ENCODE measurements at regions not wholly inside any gene's neighbourhood (a gene's known extent, or its start where the extent isn't known, plus 50 kb on each side); places are given as distances from the start of the nearest gene placed in this dataset.

- peaks cover 0 to 4% (median 0%) of the 10 kb centered on the region in 9 donors for H3K9me3 Mint-ChIP-seq
- no peak overlapping the region for H3K4me3 Mint-ChIP-seq
- no peak for ATAC-seq
- no peak for DNase-seq
- POLR2A ChIA-PET: no interaction called here
- H3K4me1 Mint-ChIP-seq: peaks cover 0 to 7% (median 1%) of the 10 kb centered on the region in 4 donors
- H3K27me3 Mint-ChIP-seq: peaks cover 0 to 18% (median 9%) of the 10 kb centered on the region in 5 donors
- no peak overlapping the region for H3K27ac Mint-ChIP-seq
- no peaks in the 10 kb centered on the region for H3K36me3 Mint-ChIP-seq
Observed at GRCh38 chr3:40768536-40768935, 243.8 kb downstream of the ZNF621 start.

- peaks cover 0 to 6% (median 1%) of the 10 kb centered on the region in 4 donors for H3K4me1 Mint-ChIP-seq
- no peaks in the 10 kb centered on the region for H3K9me3 Mint-ChIP-seq
- DNase-seq (no peak), ATAC-seq (no peak)
- peak overlapping the region in 1 of 10 donors; percentile 20 for H3K27ac Mint-ChIP-seq
- no peak overlapping the region for H3K4me3 Mint-ChIP-seq
- peaks cover 0 to 18% (median 10%) of the 10 kb centered on the region in 5 donors for H3K27me3 Mint-ChIP-seq
- no peaks in the 10 kb centered on the region for H3K36me3 Mint-ChIP-seq
- POLR2A ChIA-PET: no interaction called here
Observed at GRCh38 chr3:40770061-40770460, 245.3 kb downstream of the ZNF621 start.

GRCh38 chr3:40771112-40771511, 246.4 kb downstream of the ZNF621 start:
- Mint-ChIP-seq H3K27ac (no peak overlapping the region), H3K36me3 (no peaks in the 10 kb centered on the region), H3K27me3 (peaks cover 0 to 21% (median 10%) of the 10 kb centered on the region in 5 donors), H3K4me3 (no peak overlapping the region), H3K4me1 (peaks cover 0 to 6% (median 1%) of the 10 kb centered on the region in 4 donors), H3K9me3 (no peaks in the 10 kb centered on the region)
- no peak for ATAC-seq
- no peak for DNase-seq
- POLR2A ChIA-PET: no interaction called here

GRCh38 chr3:40779039-40779438, 254.3 kb downstream of the ZNF621 start:
- H3K27ac Mint-ChIP-seq: no peak overlapping the region
- POLR2A ChIA-PET: no interaction called here
- no peaks in the 10 kb centered on the region for H3K4me1 Mint-ChIP-seq
- no peaks in the 10 kb centered on the region for H3K9me3 Mint-ChIP-seq
- H3K36me3 Mint-ChIP-seq: no peaks in the 10 kb centered on the region
- H3K4me3 Mint-ChIP-seq: no peak overlapping the region
- H3K27me3 Mint-ChIP-seq: peaks cover 2 to 30% (median 8%) of the 10 kb centered on the region in 5 donors
- no peak for ATAC-seq
- DNase-seq: no peak

- H3K27ac Mint-ChIP-seq: no peak overlapping the region
- no peaks in the 10 kb centered on the region for H3K36me3 Mint-ChIP-seq
- DNase-seq (no peak), ATAC-seq (no peak)
- peaks cover 0 to 2% (median 0%) of the 10 kb centered on the region in 9 donors for H3K9me3 Mint-ChIP-seq
- H3K4me3 Mint-ChIP-seq: no peak overlapping the region
- H3K27me3 Mint-ChIP-seq: peaks cover 2 to 44% (median 10%) of the 10 kb centered on the region in 5 donors
- H3K4me1 Mint-ChIP-seq: no peaks in the 10 kb centered on the region
- POLR2A ChIA-PET: no interaction called here
Observed at GRCh38 chr3:40780291-40780924, 255.6 kb downstream of the ZNF621 start.

GRCh38 chr3:40780925-40781406, 256.2 kb downstream of the ZNF621 start:
- H3K4me1 Mint-ChIP-seq: no peaks in the 10 kb centered on the region
- DNase-seq (no peak), ATAC-seq (no peak)
- peaks cover 3 to 49% (median 15%) of the 10 kb centered on the region in 5 donors for H3K27me3 Mint-ChIP-seq
- H3K27ac Mint-ChIP-seq: no peak overlapping the region
- peaks cover 0 to 8% (median 0%) of the 10 kb centered on the region in 9 donors for H3K9me3 Mint-ChIP-seq
- H3K36me3 Mint-ChIP-seq: no peaks in the 10 kb centered on the region
- no peak overlapping the region for H3K4me3 Mint-ChIP-seq
- POLR2A ChIA-PET: no interaction called here

- H3K9me3 Mint-ChIP-seq: peaks cover 0 to 20% (median 4%) of the 10 kb centered on the region in 9 donors
- H3K36me3 Mint-ChIP-seq: peaks cover 0 to 6% (median 0%) of the 10 kb centered on the region in 3 donors
- H3K27ac Mint-ChIP-seq: no peak overlapping the region
- no peak overlapping the region for H3K4me3 Mint-ChIP-seq
- peaks cover 2 to 54% (median 18%) of the 10 kb centered on the region in 5 donors for H3K27me3 Mint-ChIP-seq
- DNase-seq (no peak), ATAC-seq (no peak)
- H3K4me1 Mint-ChIP-seq: no peaks in the 10 kb centered on the region
- POLR2A ChIA-PET: no interaction called here
Observed at GRCh38 chr3:40782111-40782721, 257.5 kb downstream of the ZNF621 start.

- H3K27ac Mint-ChIP-seq: no peak overlapping the region
- no peaks in the 10 kb centered on the region for H3K4me1 Mint-ChIP-seq
- H3K4me3 Mint-ChIP-seq: no peak overlapping the region
- H3K9me3 Mint-ChIP-seq: peaks cover 0 to 18% (median 10%) of the 10 kb centered on the region in 9 donors
- DNase-seq (no peak), ATAC-seq (no peak)
- peaks cover 0 to 16% (median 0%) of the 10 kb centered on the region in 3 donors for H3K36me3 Mint-ChIP-seq
- peaks cover under 1 to 38% (median 29%) of the 10 kb centered on the region in 5 donors for H3K27me3 Mint-ChIP-seq
- POLR2A ChIA-PET: interaction anchor here (0.7 kb wide), 1 partner anchor 211 kb away, joined by 4 read pairs; no protein-coding TSS in a partner anchor
Observed at GRCh38 chr3:40790746-40791145, 266.0 kb downstream of the ZNF621 start.

- no peak overlapping the region for H3K4me3 Mint-ChIP-seq
- no peaks in the 10 kb centered on the region for H3K36me3 Mint-ChIP-seq
Observed at GRCh38 chr3:40793730-40794129, 269.0 kb downstream of the ZNF621 start.

GRCh38 chr3:40800343-40800742, 275.6 kb downstream of the ZNF621 start:
- Mint-ChIP-seq H3K4me3 (no peak overlapping the region), H3K27me3 (peaks cover 4 to 38% (median 24%) of the 10 kb centered on the region in 5 donors), H3K36me3 (peaks cover 0 to 8% (median 4%) of the 10 kb centered on the region in 3 donors), H3K27ac (no peak overlapping the region), H3K4me1 (peaks cover 0 to 3% (median 0%) of the 10 kb centered on the region in 4 donors), H3K9me3 (peaks cover 0 to 13% (median 6%) of the 10 kb centered on the region in 9 donors)
- POLR2A ChIA-PET: no interaction called here
- ATAC-seq (no peak), DNase-seq (no peak)

More at GRCh38 chr3:40793730-40794129, 269.0 kb downstream of the ZNF621 start:
- H3K9me3 Mint-ChIP-seq: peaks cover 0 to 7% (median 0%) of the 10 kb centered on the region in 9 donors
- no peak overlapping the region for H3K27ac Mint-ChIP-seq
- H3K4me1 Mint-ChIP-seq: peaks cover 0 to 1% (median 0%) of the 10 kb centered on the region in 4 donors
- POLR2A ChIA-PET: no interaction called here
- ATAC-seq (no peak), DNase-seq (no peak)
- peaks cover 2 to 38% (median 27%) of the 10 kb centered on the region in 5 donors for H3K27me3 Mint-ChIP-seq

- Mint-ChIP-seq H3K9me3 (peaks cover 0 to 13% (median 6%) of the 10 kb centered on the region in 9 donors), H3K36me3 (peaks cover 0 to 8% (median 4%) of the 10 kb centered on the region in 3 donors), H3K27ac (peak overlapping the region in 1 of 10 donors; percentile 17), H3K27me3 (peaks cover 4 to 37% (median 24%) of the 10 kb centered on the region in 5 donors), H3K4me1 (peaks cover 0 to 3% (median 0%) of the 10 kb centered on the region in 4 donors), H3K4me3 (no peak overlapping the region)
- POLR2A ChIA-PET: no interaction called here
- ATAC-seq (no peak), DNase-seq (no peak)
Observed at GRCh38 chr3:40801284-40801741, 276.6 kb downstream of the ZNF621 start.

GRCh38 chr3:40803311-40803710, 278.6 kb downstream of the ZNF621 start:
- H3K4me3 Mint-ChIP-seq: no peak overlapping the region
- peaks cover 3 to 22% (median 17%) of the 10 kb centered on the region in 5 donors for H3K27me3 Mint-ChIP-seq
- POLR2A ChIA-PET: no interaction called here
- peak overlapping the region in 1 of 10 donors; percentile 14 for H3K27ac Mint-ChIP-seq
- peaks cover 0 to 13% (median 4%) of the 10 kb centered on the region in 9 donors for H3K9me3 Mint-ChIP-seq
- peaks cover 0 to 3% (median 0%) of the 10 kb centered on the region in 4 donors for H3K4me1 Mint-ChIP-seq
- H3K36me3 Mint-ChIP-seq: peaks cover 0 to 8% (median 4%) of the 10 kb centered on the region in 3 donors
- DNase-seq (no peak), ATAC-seq (no peak)

- POLR2A ChIA-PET: no interaction called here
- no peak for ATAC-seq
- Mint-ChIP-seq H3K4me1 (no peaks in the 10 kb centered on the region), H3K36me3 (peaks cover 0 to 5% (median 0%) of the 10 kb centered on the region in 3 donors), H3K9me3 (peaks cover 1 to 20% (median 11%) of the 10 kb centered on the region in 9 donors), H3K4me3 (no peak overlapping the region), H3K27me3 (peaks cover 0 to 10% (median 5%) of the 10 kb centered on the region in 5 donors), H3K27ac (no peak overlapping the region)
- DNase-seq: no peak
Observed at GRCh38 chr3:40805456-40805855, 280.7 kb downstream of the ZNF621 start.
